ENCODE measurements at regions not wholly inside any gene's neighbourhood (a gene's known extent, or its start where the extent isn't known, plus 50 kb on each side); places are given as distances from the start of the nearest gene placed in this dataset.

GRCh38 chr3:145522893-145523651 lies 637.9 kb downstream of the PLOD2 start:
- TF ChIP-seq, protein P1, sequence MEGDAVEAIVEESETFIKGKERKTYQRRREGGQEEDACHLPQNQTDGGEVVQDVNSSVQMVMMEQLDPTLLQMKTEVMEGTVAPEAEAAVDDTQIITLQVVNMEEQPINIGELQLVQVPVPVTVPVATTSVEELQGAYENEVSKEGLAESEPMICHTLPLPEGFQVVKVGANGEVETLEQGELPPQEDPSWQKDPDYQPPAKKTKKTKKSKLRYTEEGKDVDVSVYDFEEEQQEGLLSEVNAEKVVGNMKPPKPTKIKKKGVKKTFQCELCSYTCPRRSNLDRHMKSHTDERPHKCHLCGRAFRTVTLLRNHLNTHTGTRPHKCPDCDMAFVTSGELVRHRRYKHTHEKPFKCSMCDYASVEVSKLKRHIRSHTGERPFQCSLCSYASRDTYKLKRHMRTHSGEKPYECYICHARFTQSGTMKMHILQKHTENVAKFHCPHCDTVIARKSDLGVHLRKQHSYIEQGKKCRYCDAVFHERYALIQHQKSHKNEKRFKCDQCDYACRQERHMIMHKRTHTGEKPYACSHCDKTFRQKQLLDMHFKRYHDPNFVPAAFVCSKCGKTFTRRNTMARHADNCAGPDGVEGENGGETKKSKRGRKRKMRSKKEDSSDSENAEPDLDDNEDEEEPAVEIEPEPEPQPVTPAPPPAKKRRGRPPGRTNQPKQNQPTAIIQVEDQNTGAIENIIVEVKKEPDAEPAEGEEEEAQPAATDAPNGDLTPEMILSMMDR (IDR thresholded peaks at IDR 0.05) = no peak
- no peak overlapping the region for H3K4me3 Mint-ChIP-seq
- H3K36me3 Mint-ChIP-seq (ENCODE audit: low read depth) = no peaks in the 10 kb centered on the region
- H3K9me3 Mint-ChIP-seq = peaks cover 5% of the 10 kb centered on the region
- ATAC-seq (ENCODE audit: low read depth) = no peak
- POLR2A ChIA-PET = no interaction called here
- H3K27me3 Mint-ChIP-seq = no peaks in the 10 kb centered on the region
- no peak for DNase-seq
- CTCF ChIA-PET = no interaction called here
- no peak overlapping the region for H3K27ac Mint-ChIP-seq
- H3K4me1 Mint-ChIP-seq = no peaks in the 10 kb centered on the region
- intact Hi-C loops (cut with micrococcal nuclease) = no loop called here

DNA sequence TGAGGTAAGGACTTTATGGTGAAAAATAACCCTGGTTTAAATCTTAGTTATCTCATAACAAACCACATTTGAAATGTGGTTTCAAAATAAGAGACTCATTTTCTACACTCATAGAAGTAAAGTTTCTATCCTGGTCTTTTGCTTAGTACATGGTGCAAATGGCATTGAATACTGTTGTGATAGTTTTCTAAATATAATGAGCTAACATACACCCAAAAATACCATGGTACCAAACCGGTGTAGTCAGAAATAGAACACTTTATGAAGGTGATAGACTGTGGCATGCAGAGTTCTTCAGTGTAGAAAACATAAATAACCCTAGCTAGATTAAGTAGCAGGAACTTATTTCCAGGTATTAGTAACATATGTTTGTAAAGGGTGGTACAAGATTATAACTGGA lies 629.4 kb downstream of the PLOD2 start:
- no peak overlapping the region for H3K4me3 Mint-ChIP-seq
- H3K27ac Mint-ChIP-seq = no peak overlapping the region
- H3K36me3 Mint-ChIP-seq (ENCODE audit: low read depth) = no peaks in the 10 kb centered on the region
- ChIA-PET POLR2A (no interaction called here), CTCF (no interaction called here)
- ATAC-seq (ENCODE audit: low read depth) (no peak), DNase-seq (no peak)
- no peaks in the 10 kb centered on the region for H3K4me1 Mint-ChIP-seq
- TF ChIP-seq, protein P1 (IDR thresholded peaks at IDR 0.05) = no peak
- no peaks in the 10 kb centered on the region for H3K27me3 Mint-ChIP-seq
- peaks cover 4% of the 10 kb centered on the region for H3K9me3 Mint-ChIP-seq
- intact Hi-C loops (cut with micrococcal nuclease) = no loop called here

GRCh38 chr3:145533696-145534095 lies 627.3 kb downstream of the PLOD2 start:
- POLR2A ChIA-PET = no interaction called here

DNA sequence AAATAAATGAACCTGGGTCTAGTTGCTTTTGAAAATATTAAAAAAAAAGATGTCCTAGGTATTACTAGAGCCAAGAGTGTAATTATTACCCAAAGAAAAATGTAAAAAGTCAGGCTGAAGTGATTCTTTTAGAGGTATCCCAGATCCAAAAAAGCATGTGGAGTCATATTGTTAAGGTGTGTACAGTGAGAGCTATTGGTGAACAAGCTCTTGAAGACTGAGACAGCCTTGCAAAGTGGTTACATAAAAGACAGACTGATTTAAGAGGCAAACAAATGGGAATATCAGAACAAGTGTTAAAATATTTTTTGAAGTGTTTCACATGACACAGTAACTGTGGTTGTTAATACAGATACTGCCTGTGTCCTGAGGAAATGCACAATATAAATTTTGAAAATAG lies 624.5 kb downstream of the PLOD2 start:
- DNase-seq = no peak
- POLR2A ChIA-PET = no interaction called here

More at GRCh38 chr3:145533696-145534095, 627.3 kb downstream of the PLOD2 start:
- DNase-seq = no peak
- no peaks in the 10 kb centered on the region for H3K4me1 Mint-ChIP-seq
- ATAC-seq (ENCODE audit: low read depth) = no peak
- H3K27me3 Mint-ChIP-seq = no peaks in the 10 kb centered on the region
- no peak overlapping the region for H3K4me3 Mint-ChIP-seq
- TF ChIP-seq, protein P1 (IDR thresholded peaks at IDR 0.05) = no peak
- intact Hi-C loops (cut with micrococcal nuclease) = no loop called here
- no peaks in the 10 kb centered on the region for H3K36me3 Mint-ChIP-seq (ENCODE audit: low read depth)
- CTCF ChIA-PET = no interaction called here
- H3K27ac Mint-ChIP-seq = no peak overlapping the region
- H3K9me3 Mint-ChIP-seq = no peaks in the 10 kb centered on the region

DNA sequence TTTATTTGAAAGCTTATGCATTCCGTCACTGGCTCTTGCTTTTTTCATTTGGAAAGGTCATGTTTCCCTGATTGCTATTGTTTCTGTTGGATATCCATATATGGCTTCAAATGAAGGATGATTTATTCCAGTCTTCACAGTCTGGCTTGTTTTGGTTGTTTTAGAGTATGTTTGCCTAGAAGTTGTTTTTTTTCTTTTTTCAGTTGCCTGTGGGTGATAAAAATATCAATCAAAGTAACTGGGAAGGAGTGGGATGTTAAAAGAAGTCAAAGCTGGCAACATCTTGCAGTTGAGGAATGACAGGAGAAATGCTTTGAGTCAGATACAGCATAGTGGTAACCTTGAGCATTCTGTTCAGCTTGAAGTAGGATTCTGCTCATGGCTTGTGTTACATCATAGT lies 610.5 kb downstream of the PLOD2 start:
- intact Hi-C loops (cut with micrococcal nuclease) = no loop called here
- no peaks in the 10 kb centered on the region for H3K4me1 Mint-ChIP-seq
- no peak overlapping the region for H3K4me3 Mint-ChIP-seq
- ChIA-PET POLR2A (no interaction called here), CTCF (no interaction called here)
- no peak for DNase-seq
- H3K27ac Mint-ChIP-seq = no peak overlapping the region
- no peaks in the 10 kb centered on the region for H3K27me3 Mint-ChIP-seq
- TF ChIP-seq, protein P1 (IDR thresholded peaks at IDR 0.05) = no peak
- no peak for ATAC-seq (ENCODE audit: low read depth)
- H3K9me3 Mint-ChIP-seq = peaks cover 24% of the 10 kb centered on the region
- no peaks in the 10 kb centered on the region for H3K36me3 Mint-ChIP-seq (ENCODE audit: low read depth)

More for the DNA sequence above, 624.5 kb downstream of the PLOD2 start:
- ATAC-seq (ENCODE audit: low read depth) = no peak
- no peak overlapping the region for H3K4me3 Mint-ChIP-seq
- intact Hi-C loops (cut with micrococcal nuclease) = no loop called here
- TF ChIP-seq, protein P1 (IDR thresholded peaks at IDR 0.05) = no peak
- H3K27me3 Mint-ChIP-seq = no peaks in the 10 kb centered on the region
- no peaks in the 10 kb centered on the region for H3K4me1 Mint-ChIP-seq
- H3K27ac Mint-ChIP-seq = no peak overlapping the region
- CTCF ChIA-PET = no interaction called here
- H3K36me3 Mint-ChIP-seq (ENCODE audit: low read depth) = no peaks in the 10 kb centered on the region
- peaks cover 5% of the 10 kb centered on the region for H3K9me3 Mint-ChIP-seq

Measured in activated B cell treated with CpG ODN at 0.5 μM for 24 hours (primary cell).